HCT116 (cell line): ENCODE measurements at regions not wholly inside any gene's neighbourhood (a gene's known extent, or its start where the extent isn't known, plus 50 kb on each side); places are given as distances from the start of the nearest gene placed in this dataset.

Experiments
- ATAC-seq: fragments of 200-7000 bp; cut with Tn5 transposase; 2 replicates; pipeline ENCODE4 v1.9.1; 2020; ENCODE audit warnings: mild to moderate bottlenecking, moderate library complexity
- BruUV-seq: library from RNA; stranded (reverse); fragments of 400-500 nt; replicated peaks from 2 replicates; lab custom pipeline; 2021; lab: Mats Ljungman, UMichigan
- CTCF ChIA-PET: fragments of 300-600 bp; sonication (Branson Sonifier 250); formaldehyde crosslinking; loops from one replicate; lab custom pipeline; 2021; ENCODE audit warnings: antibody characterized with exemption; lab: Charles Lee
- POLR2A ChIA-PET: fragments of 300-600, 350-600 bp; sonication (Branson Sonifier 250); formaldehyde crosslinking; loops from one replicate; lab custom pipeline; 2021; ENCODE audit warnings: antibody characterized with exemption; lab: Charles Lee
- RAD21 ChIA-PET, 2 experiments: fragments of 300-600 bp; sonication (Branson Sonifier 250); formaldehyde crosslinking; loops; one replicate each; lab custom pipeline; 2023; ENCODE audit warnings: low total read pairs in 2 of 2; ENCODE audit not compliant: uncharacterized antibody in 2 of 2, unreplicated experiment in 2 of 2, low non-redundant PET in 1 of 2; lab: Charles Lee
- DNase-seq: peaks from one replicate; pipeline ENCODE4 v3.0.0-alpha.2; 2010; ENCODE audit warnings: low read depth, low spot score
- H2AFZ ChIP-seq: fragments of 200-600 bp; shearing (Covaris generic), sonication (generic); 2 replicates; pipeline ENCODE4 v1.6.1; 2017; ENCODE audit warnings: low read depth, mixed run types, mixed read lengths, antibody characterized with exemption, low read length; ENCODE audit not compliant: poor library complexity, severe bottlenecking
- H3K27ac ChIP-seq: 2 replicates; pipeline ENCODE4 v1.5.1; 2012; ENCODE audit warnings: low read depth, low read length
- H3K27me3 ChIP-seq: fragments of 200-600 bp; sonication (generic); 2 replicates; pipeline ENCODE4 v1.6.1; 2016; ENCODE audit warnings: mixed run types, low read length, mixed read lengths; ENCODE audit not compliant: insufficient read depth
- H3K36me3 ChIP-seq, 2 experiments: fragments of 200-500 bp in 1 of 2; fragments of 200-600 bp in 1 of 2; sonication (Bioruptor generic) in 1 of 2; sonication (generic) in 1 of 2; 2 replicates each; pipeline versions ENCODE4 v1.5.1 to v1.6.1; 2014 to 2016; ENCODE audit warnings: low read length in 2 of 2, inconsistent platforms in 1 of 2, mixed read lengths in 1 of 2, mixed run types in 1 of 2; ENCODE audit not compliant: insufficient read depth in 2 of 2, control insufficient read depth in 1 of 2
- H3K4me1 ChIP-seq, 2 experiments: fragments of 200-600 bp in 1 of 2; sonication (generic) in 1 of 2; 2 replicates each; pipeline versions ENCODE4 v1.5.1 to v1.6.1; 2012 to 2017; ENCODE audit warnings: low read length in 2 of 2, inconsistent platforms in 1 of 2, mild to moderate bottlenecking in 1 of 2, mixed read lengths in 1 of 2, mixed run types in 1 of 2, moderate library complexity in 1 of 2; ENCODE audit not compliant: insufficient read depth in 2 of 2, control insufficient read depth in 1 of 2
- H3K4me2 ChIP-seq: fragments of 200-600 bp; sonication (generic); 2 replicates; pipeline ENCODE4 v1.6.1; 2017; ENCODE audit warnings: mixed run types, low read length, mixed read lengths
- H3K4me3 ChIP-seq, 2 experiments: fragments of 200-600 bp in 1 of 2; sonication (generic) in 1 of 2; replicated peaks in 1 of 2; 2 replicates each; pipeline ENCODE4 v1.5.1; 2011 to 2016; ENCODE audit warnings: low read length in 2 of 2, control low read depth in 1 of 2, low read depth in 1 of 2, mild to moderate bottlenecking in 1 of 2, mixed read lengths in 1 of 2, mixed run types in 1 of 2
- H3K79me2 ChIP-seq: fragments of 200-600 bp; sonication (generic); 2 replicates; pipeline ENCODE4 v1.6.1; 2017; ENCODE audit warnings: mild to moderate bottlenecking, mixed run types, low read length, moderate library complexity, mixed read lengths; ENCODE audit not compliant: insufficient read depth
- H3K9ac ChIP-seq: fragments of 200-600 bp; sonication (generic); 2 replicates; pipeline ENCODE4 v1.6.1; 2016; ENCODE audit warnings: low read length, mixed read lengths
- H3K9me2 ChIP-seq: fragments of 200-600 bp; sonication (generic), shearing (Covaris generic); 2 replicates; pipeline ENCODE4 v1.6.1; 2017; ENCODE audit warnings: mixed run types, mild to moderate bottlenecking, moderate library complexity; ENCODE audit not compliant: insufficient read depth
- H3K9me3 ChIP-seq, 2 experiments: fragments of 200-500 bp in 1 of 2; fragments of 200-600 bp in 1 of 2; sonication (Bioruptor generic) in 1 of 2; sonication (generic) in 1 of 2; 2 replicates each; pipeline ENCODE4 v1.6.1; 2014 to 2017; ENCODE audit warnings: low read length in 2 of 2, mixed read lengths in 2 of 2, inconsistent platforms in 1 of 2, low read depth in 1 of 2, mild to moderate bottlenecking in 1 of 2, mixed run types in 1 of 2, moderate library complexity in 1 of 2; ENCODE audit not compliant: control insufficient read depth in 1 of 2, insufficient read depth in 1 of 2
- H4K20me1 ChIP-seq: fragments of 200-600 bp; sonication (generic), shearing (Covaris generic); 2 replicates; pipeline ENCODE4 v1.6.1; 2017; ENCODE audit warnings: mixed run types, mild to moderate bottlenecking, moderate library complexity; ENCODE audit not compliant: insufficient read depth
- CBX3 ChIP-seq: IDR thresholded peaks from 2 replicates; pipeline ENCODE4 v1.6.1; 2012; ENCODE audit warnings: low read depth
- CTCF ChIP-seq, 3 experiments: fragments of 200-600 bp in 1 of 3; sonication (generic) in 1 of 3; IDR thresholded peaks in 2 of 3; conservative IDR thresholded peaks in 1 of 3; 2 replicates each; pipeline ENCODE4 v1.5.1; 2012 to 2017; ENCODE audit warnings: low read depth in 2 of 3, low read length in 2 of 3, antibody characterized with exemption in 1 of 3, borderline replicate concordance in 1 of 3, control low read depth in 1 of 3, mild to moderate bottlenecking in 1 of 3, mixed read lengths in 1 of 3, mixed run types in 1 of 3, moderate library complexity in 1 of 3; ENCODE audit not compliant: insufficient read depth in 1 of 3
- EZH2 ChIP-seq: fragments of 200-600 bp; sonication (generic); IDR thresholded peaks from 2 replicates; pipeline ENCODE4 v1.6.1; 2017; ENCODE audit warnings: antibody characterized with exemption, mixed run types
- EZH2phosphoT487 ChIP-seq: fragments of 200-600 bp; IDR thresholded peaks from 2 replicates; pipeline ENCODE4 v1.6.1; 2018; ENCODE audit warnings: antibody characterized with exemption, borderline replicate concordance
- JUND ChIP-seq: IDR thresholded peaks from 2 replicates; pipeline ENCODE4 v1.6.1; 2012
- POLR2AphosphoS5 ChIP-seq: IDR thresholded peaks from 2 replicates; pipeline ENCODE4 v1.6.1; 2011; ENCODE audit warnings: mild to moderate bottlenecking, low read depth, low read length, moderate library complexity
- RAD21 ChIP-seq: IDR thresholded peaks from 2 replicates; pipeline ENCODE4 v1.6.1; 2012; ENCODE audit warnings: low read depth, mild to moderate bottlenecking
- SIN3A ChIP-seq: IDR thresholded peaks from 2 replicates; pipeline ENCODE4 v1.6.1; 2012; ENCODE audit warnings: low read depth
- SRF ChIP-seq: IDR thresholded peaks from 2 replicates; pipeline ENCODE4 v1.6.1; 2012; ENCODE audit warnings: low read depth
- intact Hi-C: fragments of 100-400 bp; cut with micrococcal nuclease; formaldehyde crosslinking; loops from 2 replicates; pipeline ENCODE4 v1.10.0; 2022
- TF ChIP-seq, protein P1 (sequence below): IDR thresholded peaks from 2 replicates; pipeline ENCODE4 v1.6.1; 2012; ENCODE audit warnings: low read depth
- TF ChIP-seq, protein P2 (sequence below): IDR thresholded peaks from 2 replicates; pipeline ENCODE4 v1.6.1; 2012
- TF ChIP-seq, protein P3 (sequence below): IDR thresholded peaks from 2 replicates; pipeline ENCODE4 v1.6.1; 2012

DNA sequence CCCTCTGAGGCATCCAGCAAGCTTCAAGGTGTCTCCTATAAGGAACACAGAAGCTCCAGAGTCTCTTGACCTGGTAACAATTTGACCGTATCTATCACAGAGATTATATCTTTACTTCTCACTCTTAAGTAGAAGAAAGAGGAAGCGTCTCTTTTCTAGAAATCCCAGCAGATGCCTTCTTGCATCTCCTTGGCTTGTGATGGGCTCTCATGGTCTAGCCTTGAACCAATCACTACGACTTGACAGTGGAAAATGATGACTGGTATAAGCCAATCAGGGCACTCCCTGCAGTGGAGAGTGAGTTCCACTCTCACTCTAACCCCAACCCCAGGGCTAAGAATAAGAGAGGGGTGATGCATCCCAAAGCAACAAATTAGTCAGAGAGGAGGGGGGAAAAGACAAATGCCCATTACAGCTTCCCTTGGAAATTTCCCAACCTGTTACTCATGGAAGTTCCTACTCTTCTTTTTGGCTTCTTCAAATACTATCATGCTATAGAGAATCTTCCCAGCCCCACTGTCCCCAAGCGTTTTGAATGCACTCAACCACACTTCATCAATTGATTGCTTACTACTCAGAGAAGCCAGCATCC, 293.5 kb downstream of the MN1 start:
- Histone ChIP-seq H3K79me2 (no peaks in the 10 kb centered on the region), H2AFZ (no peak overlapping the region), H3K4me1 (no peaks in the 10 kb centered on the region), H3K9me2 (no peaks in the 10 kb centered on the region), H3K9ac (no peak overlapping the region), H3K4me3 (no peak overlapping the region), H3K27ac (no peak overlapping the region), H3K36me3 (no peaks in the 10 kb centered on the region), H4K20me1 (no peaks in the 10 kb centered on the region), H3K27me3 (peaks cover 13% of the 10 kb centered on the region; the same call in 1 of the 2 replicates), H3K4me2 (no peak overlapping the region), H3K9me3 (0 out of 4 replicates have a peak, but pooled peaks cover 0 to 4% of the 10 kb centered on the region in 2 experiments)
- intact Hi-C loops: no loop called here
- ChIA-PET CTCF (no interaction called here), RAD21 (no interaction called here), POLR2A (no interaction called here)
- DNase-seq (no peak), ATAC-seq (no peak)
- BruUV-seq: no TSS peak
- TF ChIP-seq JUND (no peak), CBX3 (no peak), RAD21 (no peak), EZH2phosphoT487 (no peak), SIN3A (no peak), CTCF (IDR thresholded peaks at IDR 0.05 in 2 of 3, conservative IDR thresholded peaks at IDR 0.05 in 1 of 3; ENCODE audit: borderline replicate concordance in 1 of 3, insufficient read depth in 1 of 3, low read depth in 2 of 3, low read length in 2 of 3) (no peak), POLR2AphosphoS5 (no peak), EZH2 (no peak), SRF (no peak)
- TF ChIP-seq, protein P1, sequence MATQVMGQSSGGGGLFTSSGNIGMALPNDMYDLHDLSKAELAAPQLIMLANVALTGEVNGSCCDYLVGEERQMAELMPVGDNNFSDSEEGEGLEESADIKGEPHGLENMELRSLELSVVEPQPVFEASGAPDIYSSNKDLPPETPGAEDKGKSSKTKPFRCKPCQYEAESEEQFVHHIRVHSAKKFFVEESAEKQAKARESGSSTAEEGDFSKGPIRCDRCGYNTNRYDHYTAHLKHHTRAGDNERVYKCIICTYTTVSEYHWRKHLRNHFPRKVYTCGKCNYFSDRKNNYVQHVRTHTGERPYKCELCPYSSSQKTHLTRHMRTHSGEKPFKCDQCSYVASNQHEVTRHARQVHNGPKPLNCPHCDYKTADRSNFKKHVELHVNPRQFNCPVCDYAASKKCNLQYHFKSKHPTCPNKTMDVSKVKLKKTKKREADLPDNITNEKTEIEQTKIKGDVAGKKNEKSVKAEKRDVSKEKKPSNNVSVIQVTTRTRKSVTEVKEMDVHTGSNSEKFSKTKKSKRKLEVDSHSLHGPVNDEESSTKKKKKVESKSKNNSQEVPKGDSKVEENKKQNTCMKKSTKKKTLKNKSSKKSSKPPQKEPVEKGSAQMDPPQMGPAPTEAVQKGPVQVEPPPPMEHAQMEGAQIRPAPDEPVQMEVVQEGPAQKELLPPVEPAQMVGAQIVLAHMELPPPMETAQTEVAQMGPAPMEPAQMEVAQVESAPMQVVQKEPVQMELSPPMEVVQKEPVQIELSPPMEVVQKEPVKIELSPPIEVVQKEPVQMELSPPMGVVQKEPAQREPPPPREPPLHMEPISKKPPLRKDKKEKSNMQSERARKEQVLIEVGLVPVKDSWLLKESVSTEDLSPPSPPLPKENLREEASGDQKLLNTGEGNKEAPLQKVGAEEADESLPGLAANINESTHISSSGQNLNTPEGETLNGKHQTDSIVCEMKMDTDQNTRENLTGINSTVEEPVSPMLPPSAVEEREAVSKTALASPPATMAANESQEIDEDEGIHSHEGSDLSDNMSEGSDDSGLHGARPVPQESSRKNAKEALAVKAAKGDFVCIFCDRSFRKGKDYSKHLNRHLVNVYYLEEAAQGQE: no peak
- TF ChIP-seq, protein P2, sequence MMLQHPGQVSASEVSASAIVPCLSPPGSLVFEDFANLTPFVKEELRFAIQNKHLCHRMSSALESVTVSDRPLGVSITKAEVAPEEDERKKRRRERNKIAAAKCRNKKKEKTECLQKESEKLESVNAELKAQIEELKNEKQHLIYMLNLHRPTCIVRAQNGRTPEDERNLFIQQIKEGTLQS: no peak
- TF ChIP-seq, protein P3, sequence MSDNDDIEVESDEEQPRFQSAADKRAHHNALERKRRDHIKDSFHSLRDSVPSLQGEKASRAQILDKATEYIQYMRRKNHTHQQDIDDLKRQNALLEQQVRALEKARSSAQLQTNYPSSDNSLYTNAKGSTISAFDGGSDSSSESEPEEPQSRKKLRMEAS: no peak
